Stimulated activated CD4-positive, alpha-beta T cell treated with anti-CD3 and anti-CD28 coated beads, Interleukin-2, amount 100 ng/mL, for 48 hours (primary cell): ENCODE measurements at regions not wholly inside any gene's neighbourhood (a gene's known extent, or its start where the extent isn't known, plus 50 kb on each side); places are given as distances from the start of the nearest gene placed in this dataset.
"Not testable (repeated sequence)": the region's sequence is repeated elsewhere in the genome, so short reads cannot be mapped to it uniquely, and the experiment has no call there.

ENCODE experiments used
- DNase-seq, 2 donors: peaks; one replicate each; pipeline ENCODE4 v3.0.0-alpha.2; 2020

DNA sequence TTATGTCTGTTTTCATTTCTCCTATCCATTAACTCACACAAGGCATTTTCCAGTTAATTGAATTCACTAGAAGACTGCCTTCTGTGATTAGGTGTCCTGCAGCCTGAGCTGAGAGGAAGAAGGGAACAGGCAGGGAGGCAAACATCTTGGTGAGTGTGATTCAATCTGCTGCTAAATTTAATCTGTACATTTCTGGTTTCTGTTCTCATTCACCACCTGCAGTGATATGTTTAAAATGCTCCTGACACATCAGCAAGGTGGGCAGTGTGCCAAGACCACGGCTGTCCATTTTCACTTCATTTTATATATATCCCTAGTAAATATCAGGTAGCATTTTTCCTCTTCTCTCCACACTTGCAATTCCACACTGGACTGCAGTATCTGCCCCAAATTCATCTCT is 416.5 kb downstream of the TMEM135 start:
- no peak for DNase-seq

DNA sequence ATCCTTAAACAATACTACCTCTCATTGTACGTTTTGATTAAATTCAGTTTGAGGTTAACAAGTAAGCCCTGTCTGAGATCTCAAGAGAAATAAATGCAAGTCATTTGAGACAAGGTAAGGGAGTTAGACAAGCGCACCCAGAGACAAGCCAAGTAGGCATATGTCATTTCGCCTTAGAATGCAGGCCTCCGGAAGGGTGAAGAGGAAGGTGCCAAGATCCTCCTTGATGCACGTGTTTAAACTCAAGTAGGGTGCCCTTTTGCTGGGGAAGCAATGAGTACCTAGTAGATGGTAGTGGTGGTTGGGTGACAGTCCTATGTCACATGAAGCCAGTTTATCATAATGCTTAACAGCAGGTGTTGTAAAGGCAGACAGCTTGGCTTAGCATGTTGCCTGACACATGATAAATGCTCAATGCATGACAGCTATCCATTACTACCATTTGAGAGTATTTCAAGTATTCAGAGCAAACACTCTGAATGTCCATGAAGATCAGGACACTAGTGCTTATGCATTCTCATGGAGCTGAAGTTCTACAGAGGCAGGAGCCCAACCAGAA is 415.9 kb downstream of the TMEM135 start:
- DNase-seq: no peak

DNA sequence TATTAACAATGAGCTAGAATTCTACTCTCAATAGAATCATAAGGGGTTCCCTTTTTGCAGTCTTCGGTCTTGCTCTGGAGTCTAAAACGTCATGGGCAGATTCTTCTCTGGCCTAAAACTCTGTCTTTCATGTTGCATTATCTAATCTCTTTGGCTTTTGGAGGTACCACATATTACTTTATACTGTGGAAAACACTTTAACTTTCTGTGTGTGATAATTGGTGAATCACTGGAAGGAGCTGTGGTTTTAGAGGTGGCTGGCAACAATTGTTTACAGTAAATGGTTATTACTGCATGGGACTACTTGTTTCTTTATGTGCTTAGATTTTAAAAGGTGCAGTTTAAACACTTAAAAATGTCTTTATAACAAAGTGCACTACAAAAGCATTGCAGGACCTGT is 414.3 kb downstream of the TMEM135 start:
- DNase-seq: not testable (repeated sequence)

DNA sequence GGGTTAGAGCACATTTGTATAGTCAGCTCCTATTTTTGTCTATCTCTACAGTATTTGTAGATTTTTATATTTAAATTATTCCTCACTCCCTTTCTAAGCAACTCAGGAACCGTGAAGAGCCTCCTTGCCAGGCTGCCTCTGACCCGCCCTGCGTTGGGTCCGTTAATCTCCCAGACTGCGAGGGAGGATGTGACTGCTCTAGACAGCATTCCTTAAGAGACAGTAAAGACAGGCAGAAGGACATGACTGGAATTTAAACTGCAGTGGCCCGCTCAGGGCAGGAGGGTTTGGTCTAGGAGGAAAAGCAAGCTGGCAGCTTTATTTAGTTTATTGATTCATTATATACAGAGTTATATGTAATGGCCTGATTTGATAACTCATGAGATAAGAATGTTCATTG is 413.7 kb downstream of the TMEM135 start:
- no peak for DNase-seq

GRCh38 chr11:87447606-87448005 is 409.9 kb downstream of the TMEM135 start:
- no peak for DNase-seq

DNA sequence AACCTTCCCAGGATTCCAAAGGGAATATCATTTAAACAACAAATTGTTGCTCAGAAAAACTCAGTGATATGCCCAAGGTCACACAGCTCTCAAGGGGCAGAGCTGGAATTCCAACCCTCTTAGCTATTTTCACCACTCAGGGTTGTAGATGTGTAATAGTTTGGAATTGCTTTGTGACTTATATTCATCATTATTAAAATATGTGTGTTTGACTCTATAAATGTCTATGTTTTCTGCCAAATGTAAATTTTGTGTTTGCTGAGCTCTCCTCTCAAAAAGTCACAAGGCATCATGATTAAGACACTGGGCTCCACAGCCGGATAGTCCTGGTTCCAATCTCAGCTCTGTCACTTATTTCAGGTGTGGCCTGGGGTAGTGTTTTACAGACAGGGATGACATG is 407.3 kb downstream of the TMEM135 start:
- no peak for DNase-seq

DNA sequence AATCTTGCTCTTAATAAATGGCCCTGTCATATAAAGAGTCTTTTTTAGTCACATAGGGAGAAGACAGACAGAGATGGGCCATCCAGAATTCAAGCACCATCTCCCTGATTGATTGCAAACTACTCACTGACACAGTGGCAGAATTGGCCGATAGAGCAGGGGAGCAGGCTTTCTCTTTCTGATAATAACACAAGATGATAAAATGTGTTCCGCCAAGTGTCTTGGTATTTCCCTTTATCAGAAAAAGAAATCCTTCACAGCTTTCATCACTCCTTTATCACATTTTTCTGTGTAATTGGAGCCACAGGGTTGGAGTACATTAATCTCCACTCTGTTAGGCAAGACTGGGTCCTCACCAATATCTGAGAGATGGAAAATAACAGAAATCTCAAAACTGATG is 406.0 kb downstream of the TMEM135 start:
- DNase-seq: no peak

DNA sequence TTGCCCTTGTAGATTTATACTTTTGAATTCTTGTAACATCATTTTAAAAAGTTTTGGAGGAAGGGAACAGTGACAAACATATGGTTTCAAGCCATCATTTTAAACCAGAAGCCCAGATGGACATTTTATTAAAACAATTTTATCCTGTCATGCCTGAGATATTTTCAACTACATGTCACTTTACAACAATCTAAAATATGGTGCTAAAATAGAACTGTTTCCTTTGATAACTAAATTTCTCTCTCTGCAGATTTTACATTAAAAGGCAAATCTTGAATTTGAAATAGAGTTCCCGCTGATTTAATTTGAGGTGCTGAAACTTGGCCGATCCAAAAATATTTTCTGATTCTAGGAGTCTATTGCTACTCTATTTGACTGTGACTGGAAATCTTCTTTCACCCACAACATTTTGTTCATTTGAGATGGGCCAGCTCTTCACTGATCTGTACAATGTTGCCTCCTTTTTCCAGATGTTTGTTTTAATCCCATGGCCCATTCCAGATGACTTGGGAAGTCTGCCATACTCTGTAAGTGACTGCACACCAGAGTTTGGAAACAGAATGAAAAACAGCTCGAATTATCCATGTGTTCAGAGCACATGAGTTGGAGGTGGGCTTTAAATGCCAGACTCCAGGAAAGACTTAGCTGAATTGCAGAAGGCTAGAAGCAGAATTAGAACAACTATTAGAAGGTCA is 402.5 kb downstream of the TMEM135 start:
- DNase-seq: no peak

DNA sequence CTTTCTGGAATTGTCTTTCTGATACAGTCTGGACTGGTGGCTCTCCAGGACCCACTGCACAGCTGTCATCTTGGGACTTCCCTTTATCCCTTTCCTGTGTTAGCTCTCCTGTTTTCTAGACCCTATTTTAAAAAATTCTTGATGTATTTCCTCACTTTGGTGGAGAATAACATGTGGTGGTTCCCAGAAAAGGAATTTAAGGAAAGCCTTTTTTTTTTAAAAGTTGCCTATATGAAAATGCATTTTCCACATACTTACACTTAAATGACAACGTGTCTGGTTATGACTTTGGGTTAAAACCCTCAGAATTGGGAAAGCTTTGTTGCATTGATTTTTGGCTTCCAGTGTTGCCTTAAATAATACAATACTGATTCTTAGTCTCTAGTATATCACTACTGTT is 400.7 kb downstream of the TMEM135 start:
- DNase-seq: no peak

DNA sequence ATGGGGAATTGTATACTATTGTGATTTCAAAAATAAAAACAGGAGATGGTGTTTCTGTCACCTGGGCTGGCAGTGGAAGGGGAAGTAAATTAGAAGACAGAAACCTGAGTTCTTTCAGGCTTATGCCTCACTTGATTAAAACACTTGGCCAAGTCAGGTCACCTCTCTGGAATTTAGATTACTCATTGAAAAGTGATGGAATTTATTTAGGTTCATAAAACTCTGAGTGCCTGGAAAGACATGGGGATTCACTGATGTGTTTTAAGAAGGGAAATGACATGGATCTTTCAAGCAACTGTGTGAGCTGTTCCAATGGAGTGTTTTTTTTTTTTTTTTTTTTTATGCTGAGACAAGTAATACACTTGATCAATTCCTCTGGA is 400.1 kb downstream of the TMEM135 start:
- no peak for DNase-seq

DNA sequence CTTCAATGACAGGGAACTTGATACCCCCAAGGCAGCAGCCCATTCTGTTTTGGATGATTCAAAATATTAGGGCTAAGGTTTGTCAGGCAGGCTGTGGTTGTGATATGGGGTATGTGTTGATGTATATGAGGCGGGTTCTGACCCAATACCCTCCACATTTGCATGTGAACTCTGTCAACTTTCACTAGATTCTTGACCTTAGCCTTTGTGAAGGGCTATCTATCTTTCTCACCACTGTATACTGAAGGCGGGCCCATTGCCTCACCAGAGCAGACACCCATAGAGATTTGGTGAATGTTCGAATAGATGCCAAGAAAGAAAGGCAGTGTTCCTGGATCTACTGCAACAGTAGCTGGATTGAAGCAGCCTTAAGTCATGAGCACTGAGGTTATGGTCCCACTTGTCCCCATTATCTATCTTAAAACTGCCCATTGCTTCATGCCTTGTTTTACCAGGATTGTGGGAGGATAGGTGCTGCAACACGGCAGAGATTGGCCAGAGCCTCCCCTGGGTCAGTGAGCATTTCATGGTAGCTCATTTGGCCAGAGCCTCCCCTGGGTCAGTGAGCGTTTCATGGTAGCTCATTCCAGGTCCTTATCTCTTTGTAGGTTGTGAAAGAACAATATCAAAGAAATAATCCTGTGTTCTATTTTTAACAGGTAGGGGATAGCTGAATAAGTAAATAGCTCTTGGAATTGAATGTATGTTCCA is 399.6 kb downstream of the TMEM135 start:
- DNase-seq: no peak

DNA sequence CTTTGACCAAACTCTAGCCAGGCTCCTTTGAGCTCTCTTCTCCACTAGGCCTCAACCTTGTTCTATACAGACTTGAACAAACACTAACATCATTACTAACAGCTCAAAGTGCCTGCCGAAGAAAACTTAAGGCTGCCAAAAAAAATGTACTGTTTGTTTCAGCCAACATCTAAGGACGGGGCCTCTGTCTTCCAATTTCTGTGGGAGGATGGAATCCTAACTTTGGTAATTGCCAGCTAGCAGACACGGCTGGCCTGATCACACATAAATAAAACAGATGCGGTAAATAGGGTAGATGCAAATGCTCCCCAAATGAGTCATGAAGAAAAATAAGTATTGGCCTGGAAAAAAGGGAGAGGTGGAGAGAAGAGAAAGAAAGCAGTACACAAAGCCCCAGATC is 394.3 kb downstream of the TMEM135 start:
- DNase-seq: no peak

DNA sequence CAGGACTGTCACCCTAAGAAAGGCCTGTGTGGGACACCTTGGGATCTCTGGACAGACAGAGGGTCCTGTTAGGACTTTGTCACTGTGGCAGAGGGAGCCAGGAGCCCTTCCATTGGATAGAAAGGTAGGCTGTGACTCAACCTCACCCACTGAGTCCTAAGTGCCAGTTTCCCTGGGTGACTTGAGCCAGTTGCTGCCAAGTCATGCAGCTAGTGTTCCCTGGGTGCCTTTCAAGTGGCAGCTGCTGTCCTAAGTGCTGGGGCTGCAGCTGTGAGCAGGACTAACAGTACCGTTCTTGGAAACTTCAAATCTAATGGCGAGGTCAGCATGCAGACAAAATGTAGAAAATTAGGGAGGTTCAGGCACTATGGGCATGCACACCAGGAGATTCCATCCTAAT is 393.7 kb downstream of the TMEM135 start:
- no peak for DNase-seq

DNA sequence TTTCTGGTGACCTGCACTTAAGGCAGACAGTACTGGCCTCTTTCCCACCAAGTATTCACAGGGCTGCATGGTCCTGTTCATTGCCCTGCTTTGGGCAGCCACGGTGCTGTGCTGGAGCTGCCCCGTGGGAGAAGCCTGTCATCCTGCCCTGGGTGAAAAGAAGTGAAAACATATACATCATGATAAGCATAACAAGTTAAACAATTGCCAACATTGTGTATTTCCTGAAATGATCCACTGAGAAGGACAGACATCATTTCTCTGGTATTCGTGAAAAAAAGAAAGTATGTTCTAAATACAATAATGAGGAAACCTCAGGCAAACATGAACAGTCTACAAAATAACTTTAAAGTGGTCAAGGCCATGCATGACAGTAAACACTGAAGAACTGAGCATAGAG is 393.1 kb downstream of the TMEM135 start:
- DNase-seq: no peak

DNA sequence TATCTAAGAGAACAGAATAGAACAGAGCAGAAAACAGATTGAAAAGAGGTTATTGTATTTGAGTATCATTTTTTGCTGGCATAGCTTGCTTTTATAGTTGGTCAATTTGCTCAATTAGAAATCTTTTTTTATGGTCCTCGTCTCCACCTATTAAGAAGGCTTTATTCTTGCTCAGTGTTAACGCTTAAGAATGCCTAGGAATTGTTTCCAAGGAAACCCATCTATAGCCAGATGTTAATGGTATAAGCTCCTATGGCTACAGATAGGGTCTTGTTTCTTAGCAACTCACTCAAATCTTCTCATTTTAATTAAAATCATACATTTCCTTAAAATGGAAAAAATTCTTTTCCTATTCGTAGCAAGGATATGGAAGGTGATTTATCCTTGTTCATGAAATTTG is 392.3 kb downstream of the TMEM135 start:
- DNase-seq: no peak

- no peak for DNase-seq
These were observed 390.5 kb downstream of the TMEM135 start for GRCh38 chr11:87428266-87428665.

- DNase-seq: no peak
These were observed 388.2 kb downstream of the TMEM135 start for GRCh38 chr11:87425943-87426342.

DNA sequence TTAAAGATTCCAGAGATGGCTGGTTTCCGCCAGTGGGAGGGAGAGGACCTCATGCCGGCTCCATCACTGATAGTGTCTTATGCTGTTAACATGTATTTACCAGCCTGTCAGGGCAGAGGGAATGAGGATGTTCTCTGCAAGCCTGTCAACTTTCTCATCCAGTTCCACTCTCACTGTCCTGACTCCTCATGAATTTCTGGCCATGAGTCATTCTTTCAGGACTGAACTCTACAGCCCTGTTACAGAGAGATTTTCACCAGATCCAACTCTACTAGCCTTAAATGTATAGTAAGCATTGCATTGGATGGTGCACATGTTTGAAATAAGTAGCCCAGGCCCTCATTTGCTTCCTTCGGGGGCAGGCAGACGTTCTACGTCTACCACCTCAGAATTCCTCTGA is 387.7 kb downstream of the TMEM135 start:
- DNase-seq: no peak

DNA sequence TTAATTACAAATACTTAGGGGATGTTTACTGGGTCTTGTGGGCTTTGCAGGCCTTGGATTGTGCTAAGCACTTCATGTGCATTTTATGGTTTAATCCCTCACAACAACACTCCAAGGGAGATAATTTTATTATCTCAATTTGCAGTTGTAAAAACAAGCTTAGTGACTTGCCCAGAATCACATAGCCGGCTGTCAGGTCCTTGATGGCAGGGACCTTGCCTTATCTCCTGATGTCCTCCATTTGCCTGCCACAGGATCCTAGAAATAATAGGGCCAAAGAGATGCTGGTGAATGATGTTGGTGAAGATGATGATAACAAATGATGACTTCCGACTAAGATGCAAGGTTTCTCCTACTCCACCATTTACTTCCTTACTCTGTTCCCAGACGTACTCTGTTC is 385.4 kb downstream of the TMEM135 start:
- no peak for DNase-seq

- DNase-seq: no peak
These were observed 384.8 kb downstream of the TMEM135 start for GRCh38 chr11:87422566-87422965.

GRCh38 chr11:87421422-87421821 is 383.7 kb downstream of the TMEM135 start:
- DNase-seq: peak; percentile 18 to 30

DNA sequence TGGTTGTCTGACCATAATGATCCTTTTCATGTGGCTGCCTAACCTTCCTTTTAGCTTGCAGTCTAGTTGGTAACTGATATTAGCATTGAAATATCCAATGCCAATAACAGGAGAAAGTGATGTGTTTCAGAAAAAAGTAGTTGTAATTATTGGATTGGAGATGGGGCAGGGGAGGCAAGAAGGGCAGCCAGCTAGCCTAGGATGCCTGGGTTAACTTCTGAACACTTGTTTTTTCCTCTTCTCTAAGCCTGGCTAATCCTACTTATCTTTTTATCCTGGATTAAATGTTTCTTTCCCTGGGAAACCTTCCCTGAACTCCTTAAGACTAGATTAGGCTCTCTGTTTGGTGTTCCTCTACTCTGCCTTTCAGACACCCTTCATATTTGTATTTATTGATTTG is 380.2 kb downstream of the TMEM135 start:
- no peak for DNase-seq

DNA sequence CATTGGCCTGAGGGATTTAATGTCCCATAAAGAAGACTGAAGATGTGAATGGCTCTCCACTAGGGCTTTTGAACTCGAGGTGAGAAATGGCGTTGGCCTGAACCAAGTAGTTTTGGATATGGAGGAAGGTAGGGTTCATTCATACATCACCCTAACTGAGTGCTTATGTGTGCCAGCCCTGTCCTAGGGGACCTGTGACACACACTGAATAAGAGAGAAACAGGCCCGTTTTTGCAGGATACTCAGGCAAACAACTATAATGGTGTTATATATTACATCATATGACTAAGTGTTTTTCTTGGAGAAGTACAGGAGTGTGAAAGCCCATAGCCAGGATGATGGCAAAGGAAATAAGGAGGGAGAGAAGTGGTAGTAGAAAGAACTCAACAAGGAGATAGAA is 368.1 kb downstream of the TMEM135 start:
- no peak for DNase-seq

- no peak for DNase-seq
These were observed 367.6 kb downstream of the TMEM135 start for GRCh38 chr11:87405356-87405755.

DNA sequence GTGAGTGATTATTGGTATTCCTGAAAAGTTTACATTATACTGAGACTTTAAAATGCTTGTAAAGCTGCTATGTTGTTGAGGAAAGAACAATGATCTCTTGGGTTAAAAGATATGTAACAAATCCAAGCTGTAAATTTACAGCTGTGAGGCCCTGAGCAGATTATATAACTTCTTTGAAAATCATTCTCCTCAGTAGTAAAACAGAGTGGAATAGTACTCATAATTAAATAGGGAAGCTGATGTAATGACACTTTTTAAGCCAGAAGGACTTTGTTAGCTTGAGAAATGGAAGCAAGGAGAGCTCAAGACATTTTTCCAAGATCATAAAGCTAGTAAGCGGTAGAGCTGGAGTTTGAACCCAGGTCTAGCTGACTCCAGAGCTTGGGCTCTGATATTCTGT is 363.9 kb downstream of the TMEM135 start:
- no peak for DNase-seq
